ENCODE measurements at regions not wholly inside any gene's neighbourhood (a gene's known extent, or its start where the extent isn't known, plus 50 kb on each side); places are given as distances from the start of the nearest gene placed in this dataset.
"Not testable (repeated sequence)": the region's sequence is repeated elsewhere in the genome, so short reads cannot be mapped to it uniquely, and the experiment has no call there.

DNA sequence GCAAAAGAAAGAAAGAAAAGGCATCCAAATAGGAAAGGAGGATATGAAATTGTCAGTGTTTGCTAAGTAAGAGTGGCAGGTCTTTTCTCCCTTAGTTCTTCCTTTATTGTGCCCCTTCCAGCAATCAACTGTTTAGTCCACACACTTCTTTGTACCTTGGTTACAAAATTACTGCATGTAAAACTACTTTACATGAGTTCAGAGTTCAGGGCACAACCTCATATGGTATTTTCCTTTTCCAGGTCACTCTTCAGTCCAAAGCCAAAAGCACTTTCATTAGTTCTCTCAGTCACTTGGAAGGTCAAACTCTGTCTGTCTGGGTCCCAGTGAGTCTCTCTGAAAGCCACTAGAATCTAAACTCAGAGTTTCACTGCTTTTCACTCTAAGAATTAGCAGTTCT is 122.5 kb upstream of the SRD5A2 start:
- DNase-seq: no peak
- H3K9me2 ChIP-seq (replicated peaks; ENCODE audit: insufficient read depth, low read length): no peaks in the 10 kb centered on the region
- H3K4me3 ChIP-seq (ENCODE audit: low read length): no peak overlapping the region
- H3K4me2 ChIP-seq (ENCODE audit: low read depth, low read length, poor library complexity, severe bottlenecking): no peak overlapping the region
- no peaks in the 10 kb centered on the region for H3K27me3 ChIP-seq (ENCODE audit: low read length)
- no peaks in the 10 kb centered on the region for H3K4me1 ChIP-seq (ENCODE audit: low read length)
- H2AFZ ChIP-seq (ENCODE audit: low read length): no peak overlapping the region
- H4K20me1 ChIP-seq (ENCODE audit: insufficient read depth, low read depth, low read length): no peaks in the 10 kb centered on the region
- H3K9me3 ChIP-seq (ENCODE audit: low read length): peaks cover 14% of the 10 kb centered on the region
- no peak overlapping the region for H3K9ac ChIP-seq (ENCODE audit: low read length)
- no peaks in the 10 kb centered on the region for H3K36me3 ChIP-seq (ENCODE audit: insufficient read depth, low read length)
- H3K79me2 ChIP-seq (ENCODE audit: low read length): no peaks in the 10 kb centered on the region
- no peak overlapping the region for H3K27ac ChIP-seq (ENCODE audit: low read length)

DNA sequence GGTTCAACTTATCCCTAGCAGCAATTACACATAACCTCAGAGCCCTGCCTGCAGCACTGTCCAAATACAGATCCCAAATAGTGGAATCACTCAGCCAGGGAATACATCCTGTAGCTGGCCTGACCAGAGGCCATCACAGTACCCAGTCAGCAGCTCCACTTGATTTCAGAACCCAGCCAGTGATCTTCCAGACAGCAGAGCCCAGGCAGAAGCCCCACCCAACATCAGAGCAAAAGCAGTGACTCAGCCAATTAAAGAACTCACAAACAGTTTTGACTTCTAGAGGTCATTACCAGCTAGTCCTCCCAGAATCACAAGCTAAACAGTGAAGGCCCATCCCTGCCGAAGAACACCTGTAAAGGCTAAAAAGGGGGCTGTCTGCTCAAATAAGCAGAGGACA is 118.0 kb upstream of the SRD5A2 start:
- Histone ChIP-seq H3K36me3 (ENCODE audit: insufficient read depth, low read length) (no peaks in the 10 kb centered on the region; the same call in 1 of the 2 replicates), H3K4me3 (ENCODE audit: low read length) (no peak overlapping the region), H3K4me1 (ENCODE audit: low read length) (no peaks in the 10 kb centered on the region), H3K27ac (ENCODE audit: low read length) (no peak overlapping the region), H3K4me2 (ENCODE audit: low read depth, low read length, poor library complexity, severe bottlenecking) (no peak overlapping the region), H3K27me3 (ENCODE audit: low read length) (no peaks in the 10 kb centered on the region), H2AFZ (ENCODE audit: low read length) (no peak overlapping the region), H4K20me1 (ENCODE audit: insufficient read depth, low read depth, low read length) (no peaks in the 10 kb centered on the region), H3K9ac (ENCODE audit: low read length) (no peak overlapping the region), H3K9me2 (replicated peaks; ENCODE audit: insufficient read depth, low read length) (no peaks in the 10 kb centered on the region), H3K79me2 (ENCODE audit: low read length) (no peaks in the 10 kb centered on the region), H3K9me3 (ENCODE audit: low read length) (peaks cover 40% of the 10 kb centered on the region)
- no peak for DNase-seq

DNA sequence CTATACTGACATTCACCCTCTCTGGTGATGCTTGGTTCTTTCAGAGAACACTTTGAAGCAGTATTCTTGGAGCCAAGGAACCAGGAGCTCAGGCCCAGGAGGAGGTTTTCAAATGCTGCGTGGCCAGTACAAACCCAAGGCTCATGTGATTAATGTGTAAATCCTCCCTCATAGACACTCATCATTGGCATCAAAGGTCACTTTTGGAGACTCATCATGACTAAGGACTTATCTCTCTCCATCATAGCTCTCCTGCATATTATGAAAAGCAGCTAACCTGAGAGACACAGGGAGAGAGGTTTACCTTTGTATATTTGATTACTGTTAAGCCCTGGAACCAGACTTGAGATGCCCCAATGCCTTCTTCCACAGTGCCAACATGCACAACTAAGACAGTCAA is 115.3 kb upstream of the SRD5A2 start:
- DNase-seq: no peak
- H3K27ac ChIP-seq (ENCODE audit: low read length): no peak overlapping the region
- H3K36me3 ChIP-seq (ENCODE audit: insufficient read depth, low read length): no peaks in the 10 kb centered on the region; the same call in 1 of the 2 replicates
- H4K20me1 ChIP-seq (ENCODE audit: insufficient read depth, low read depth, low read length): no peaks in the 10 kb centered on the region
- no peak overlapping the region for H3K4me3 ChIP-seq (ENCODE audit: low read length)
- no peaks in the 10 kb centered on the region for H3K4me1 ChIP-seq (ENCODE audit: low read length)
- H3K9me3 ChIP-seq (ENCODE audit: low read length): peaks cover 59% of the 10 kb centered on the region
- no peaks in the 10 kb centered on the region for H3K9me2 ChIP-seq (replicated peaks; ENCODE audit: insufficient read depth, low read length)
- no peak overlapping the region for H2AFZ ChIP-seq (ENCODE audit: low read length)
- H3K27me3 ChIP-seq (ENCODE audit: low read length): no peaks in the 10 kb centered on the region
- no peaks in the 10 kb centered on the region for H3K79me2 ChIP-seq (ENCODE audit: low read length)
- H3K4me2 ChIP-seq (ENCODE audit: low read depth, low read length, poor library complexity, severe bottlenecking): no peak overlapping the region
- H3K9ac ChIP-seq (ENCODE audit: low read length): no peak overlapping the region

DNA sequence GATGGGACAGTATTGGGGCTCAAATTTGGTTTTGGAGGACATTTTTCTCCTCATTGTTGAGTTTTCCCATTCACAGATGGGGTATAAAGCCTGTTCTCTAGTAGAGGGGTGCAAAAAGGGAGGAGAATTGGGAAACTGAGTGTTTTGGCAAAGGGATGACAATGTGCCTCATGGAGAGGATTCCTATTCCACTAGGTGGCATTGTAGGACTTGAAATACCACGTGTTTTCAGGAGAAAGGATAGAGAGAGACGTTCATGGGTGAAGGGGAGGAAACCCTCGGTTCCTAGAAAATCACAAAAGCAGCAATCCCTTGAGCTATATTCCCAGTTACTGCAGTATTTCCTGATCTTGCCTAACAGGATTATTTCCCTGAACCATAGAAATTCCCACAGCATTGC is 113.7 kb upstream of the SRD5A2 start:
- H3K27me3 ChIP-seq (ENCODE audit: low read length): no peaks in the 10 kb centered on the region
- H3K27ac ChIP-seq (ENCODE audit: low read length): no peak overlapping the region

DNA sequence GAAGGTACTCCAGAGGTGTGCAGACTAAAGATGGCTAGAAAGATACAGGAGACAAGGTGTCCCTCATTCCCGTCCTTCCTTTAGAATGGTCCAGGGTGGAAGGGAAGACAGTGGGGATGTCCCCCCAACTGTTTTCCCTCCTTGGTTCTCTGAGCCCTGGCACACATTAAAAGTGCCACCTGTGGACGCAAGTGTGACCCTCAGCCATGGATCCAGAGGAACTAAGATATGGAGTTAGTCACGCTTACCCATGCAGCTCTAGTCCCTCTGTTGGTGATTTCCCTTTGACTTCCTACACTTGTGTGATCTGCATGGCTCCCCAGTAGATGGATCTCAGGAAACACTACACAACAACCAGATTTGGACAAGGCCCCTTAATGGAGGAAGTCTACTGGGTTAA is 113.1 kb upstream of the SRD5A2 start:
- no peaks in the 10 kb centered on the region for H3K4me1 ChIP-seq (ENCODE audit: low read length)
- H3K36me3 ChIP-seq (ENCODE audit: insufficient read depth, low read length): no peaks in the 10 kb centered on the region; the same call in 1 of the 2 replicates
- peaks cover 51% of the 10 kb centered on the region for H3K9me3 ChIP-seq (ENCODE audit: low read length)
- no peak overlapping the region for H2AFZ ChIP-seq (ENCODE audit: low read length)
- H3K4me3 ChIP-seq (ENCODE audit: low read length): no peak overlapping the region
- H3K27ac ChIP-seq (ENCODE audit: low read length): no peak overlapping the region
- H3K9ac ChIP-seq (ENCODE audit: low read length): no peak overlapping the region
- no peaks in the 10 kb centered on the region for H4K20me1 ChIP-seq (ENCODE audit: insufficient read depth, low read depth, low read length)
- DNase-seq: peak; percentile 45
- no peaks in the 10 kb centered on the region for H3K27me3 ChIP-seq (ENCODE audit: low read length)
- no peaks in the 10 kb centered on the region for H3K79me2 ChIP-seq (ENCODE audit: low read length)
- no peaks in the 10 kb centered on the region for H3K9me2 ChIP-seq (replicated peaks; ENCODE audit: insufficient read depth, low read length)
- H3K4me2 ChIP-seq (ENCODE audit: low read depth, low read length, poor library complexity, severe bottlenecking): no peak overlapping the region

More for the DNA sequence above, 113.7 kb upstream of the SRD5A2 start:
- Histone ChIP-seq H2AFZ (ENCODE audit: low read length) (no peak overlapping the region), H4K20me1 (ENCODE audit: insufficient read depth, low read depth, low read length) (no peaks in the 10 kb centered on the region), H3K4me2 (ENCODE audit: low read depth, low read length, poor library complexity, severe bottlenecking) (no peak overlapping the region), H3K79me2 (ENCODE audit: low read length) (no peaks in the 10 kb centered on the region), H3K9me2 (replicated peaks; ENCODE audit: insufficient read depth, low read length) (no peaks in the 10 kb centered on the region), H3K36me3 (ENCODE audit: insufficient read depth, low read length) (no peaks in the 10 kb centered on the region; the same call in 1 of the 2 replicates), H3K4me3 (ENCODE audit: low read length) (no peak overlapping the region), H3K9ac (ENCODE audit: low read length) (no peak overlapping the region), H3K4me1 (ENCODE audit: low read length) (no peaks in the 10 kb centered on the region), H3K9me3 (ENCODE audit: low read length) (peaks cover 55% of the 10 kb centered on the region)
- DNase-seq: peak; percentile 71

DNA sequence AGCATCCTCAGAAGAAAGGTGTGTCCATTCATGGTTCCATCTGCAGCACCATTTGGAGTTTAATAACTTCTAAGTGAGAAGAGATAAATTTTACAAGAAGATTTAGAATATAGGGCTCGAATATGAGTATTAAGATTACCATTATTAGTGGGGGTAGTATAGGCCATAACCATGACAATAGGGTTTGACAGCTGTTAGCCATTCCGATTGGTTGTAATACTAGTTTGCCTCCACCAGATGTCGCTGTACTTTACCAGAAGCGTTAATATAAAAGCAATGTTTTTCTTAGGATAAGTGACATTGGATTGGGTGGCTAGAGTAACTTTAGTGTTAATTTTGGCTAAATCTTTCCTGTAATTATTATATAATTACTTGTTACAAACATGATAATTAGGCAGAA is 107.5 kb upstream of the SRD5A2 start:
- H4K20me1 ChIP-seq (ENCODE audit: insufficient read depth, low read depth, low read length): no peaks in the 10 kb centered on the region
- H3K4me2 ChIP-seq (ENCODE audit: low read depth, low read length, poor library complexity, severe bottlenecking): no peak overlapping the region
- no peak overlapping the region for H3K4me3 ChIP-seq (ENCODE audit: low read length)
- no peaks in the 10 kb centered on the region for H3K4me1 ChIP-seq (ENCODE audit: low read length)
- peaks cover 22% of the 10 kb centered on the region for H3K9me3 ChIP-seq (ENCODE audit: low read length)
- no peaks in the 10 kb centered on the region for H3K79me2 ChIP-seq (ENCODE audit: low read length)
- H3K36me3 ChIP-seq (ENCODE audit: insufficient read depth, low read length): no peaks in the 10 kb centered on the region
- H3K27me3 ChIP-seq (ENCODE audit: low read length): no peaks in the 10 kb centered on the region
- no peak overlapping the region for H2AFZ ChIP-seq (ENCODE audit: low read length)
- H3K9ac ChIP-seq (ENCODE audit: low read length): no peak overlapping the region
- DNase-seq: peak; percentile 78
- no peak overlapping the region for H3K27ac ChIP-seq (ENCODE audit: low read length)
- H3K9me2 ChIP-seq (replicated peaks; ENCODE audit: insufficient read depth, low read length): no peaks in the 10 kb centered on the region

DNA sequence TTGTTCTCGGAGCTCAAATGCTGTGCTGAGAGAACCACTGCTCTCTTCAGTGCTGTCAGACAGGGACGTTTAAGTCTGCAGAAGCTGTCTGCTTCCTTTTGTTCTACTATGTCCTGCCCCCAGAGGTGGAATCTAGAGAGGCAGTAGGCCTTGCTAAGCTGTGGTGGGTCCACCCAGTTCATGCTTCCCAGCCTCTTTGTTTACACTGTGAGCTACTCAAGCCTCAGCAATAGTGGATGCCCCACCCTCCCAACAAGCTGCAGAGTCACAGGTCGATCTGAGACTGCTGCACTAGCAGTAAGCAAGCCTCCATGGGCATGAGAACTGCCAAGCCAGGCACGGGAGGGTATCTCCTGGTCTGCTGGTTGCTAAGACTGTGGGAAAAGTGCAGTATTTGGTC is 102.8 kb upstream of the SRD5A2 start:
- not testable (repeated sequence) for H3K4me3 ChIP-seq (ENCODE audit: low read length); H3K27me3 ChIP-seq (ENCODE audit: low read length); H3K9ac ChIP-seq (ENCODE audit: low read length); H3K27ac ChIP-seq (ENCODE audit: low read length); H3K9me3 ChIP-seq (ENCODE audit: low read length); DNase-seq; H3K4me1 ChIP-seq (ENCODE audit: low read length); H4K20me1 ChIP-seq (ENCODE audit: insufficient read depth, low read depth, low read length); H3K4me2 ChIP-seq (ENCODE audit: low read depth, low read length, poor library complexity, severe bottlenecking); H3K9me2 ChIP-seq (replicated peaks; ENCODE audit: insufficient read depth, low read length); H3K79me2 ChIP-seq (ENCODE audit: low read length); H2AFZ ChIP-seq (ENCODE audit: low read length); H3K36me3 ChIP-seq (ENCODE audit: insufficient read depth, low read length)

DNA sequence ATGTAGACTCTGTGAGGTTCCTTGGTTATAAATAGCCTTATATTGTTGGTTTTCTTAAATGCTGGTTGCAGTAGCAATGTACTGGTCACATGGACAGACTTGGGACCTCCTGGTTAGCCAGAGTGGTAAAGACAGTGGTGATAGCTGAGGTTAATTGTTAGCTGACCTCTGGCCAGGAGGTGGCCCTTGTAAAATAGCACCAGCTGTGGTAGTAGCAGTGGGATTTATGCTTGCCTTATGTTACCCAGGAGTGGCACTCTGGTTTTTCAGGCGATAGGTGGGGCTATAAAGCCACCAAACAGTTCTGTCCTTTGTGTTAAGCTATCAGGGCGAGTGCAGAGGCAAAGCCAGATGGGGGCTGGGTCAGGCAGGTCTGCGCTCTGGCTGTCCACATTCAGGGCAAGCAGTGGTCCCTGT is 94.8 kb upstream of the SRD5A2 start:
- no peak overlapping the region for H2AFZ ChIP-seq (ENCODE audit: low read length)
- H3K4me3 ChIP-seq (ENCODE audit: low read length): no peak overlapping the region
- H3K9me3 ChIP-seq (ENCODE audit: low read length): no peaks in the 10 kb centered on the region

DNA sequence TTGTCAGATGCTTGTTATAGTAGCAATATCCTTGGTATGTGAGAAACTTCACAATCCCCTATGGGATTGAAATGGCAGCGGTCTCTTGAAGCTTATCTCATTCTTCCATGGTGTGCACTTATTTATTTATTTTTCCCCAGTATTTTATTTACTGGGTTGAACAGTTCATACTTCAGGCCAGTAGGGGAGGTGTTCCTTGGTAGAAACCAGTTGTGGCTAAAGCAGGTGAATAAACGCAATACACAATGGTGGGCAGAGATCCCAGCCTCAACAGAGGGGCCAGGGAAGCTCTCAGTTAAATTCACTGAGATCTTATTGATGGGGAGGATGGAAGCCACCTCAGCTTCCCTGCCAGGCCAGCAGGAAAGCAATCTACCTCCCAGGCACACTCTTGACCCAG is 93.7 kb upstream of the SRD5A2 start:
- Histone ChIP-seq H3K4me3 (ENCODE audit: low read length) (no peak overlapping the region), H3K9ac (ENCODE audit: low read length) (no peak overlapping the region), H2AFZ (ENCODE audit: low read length) (no peak overlapping the region), H3K27me3 (ENCODE audit: low read length) (no peaks in the 10 kb centered on the region), H3K4me1 (ENCODE audit: low read length) (no peaks in the 10 kb centered on the region), H4K20me1 (ENCODE audit: insufficient read depth, low read depth, low read length) (no peaks in the 10 kb centered on the region), H3K4me2 (ENCODE audit: low read depth, low read length, poor library complexity, severe bottlenecking) (no peak overlapping the region), H3K9me2 (replicated peaks; ENCODE audit: insufficient read depth, low read length) (no peaks in the 10 kb centered on the region), H3K36me3 (ENCODE audit: insufficient read depth, low read length) (no peaks in the 10 kb centered on the region), H3K79me2 (ENCODE audit: low read length) (no peaks in the 10 kb centered on the region), H3K9me3 (ENCODE audit: low read length) (no peaks in the 10 kb centered on the region), H3K27ac (ENCODE audit: low read length) (no peak overlapping the region)
- no peak for DNase-seq

More for the DNA sequence above, 94.8 kb upstream of the SRD5A2 start:
- Histone ChIP-seq H4K20me1 (ENCODE audit: insufficient read depth, low read depth, low read length) (no peaks in the 10 kb centered on the region), H3K36me3 (ENCODE audit: insufficient read depth, low read length) (no peaks in the 10 kb centered on the region), H3K9me2 (replicated peaks; ENCODE audit: insufficient read depth, low read length) (no peaks in the 10 kb centered on the region), H3K4me1 (ENCODE audit: low read length) (no peaks in the 10 kb centered on the region), H3K9ac (ENCODE audit: low read length) (no peak overlapping the region), H3K27ac (ENCODE audit: low read length) (no peak overlapping the region), H3K79me2 (ENCODE audit: low read length) (no peaks in the 10 kb centered on the region), H3K27me3 (ENCODE audit: low read length) (no peaks in the 10 kb centered on the region), H3K4me2 (ENCODE audit: low read depth, low read length, poor library complexity, severe bottlenecking) (no peak overlapping the region)
- peak; percentile 69 for DNase-seq

All from Karpas-422 (cell line).